ENCODE measurements at regions not wholly inside any gene's neighbourhood (a gene's known extent, or its start where the extent isn't known, plus 50 kb on each side); places are given as distances from the start of the nearest gene placed in this dataset.

GRCh38 chr11:109237636-109238035 lies 184.4 kb upstream of the C11orf87 start:
- DNase-seq (ENCODE audit: low read depth, low spot score) = no peak
- peak overlapping the region; percentile 10 for H3K27ac ChIP-seq

GRCh38 chr11:109241988-109242536 lies 179.9 kb upstream of the C11orf87 start:
- peak; percentile 75 for DNase-seq (ENCODE audit: low read depth, low spot score)
- peak overlapping the region; percentile 72 for H3K27ac ChIP-seq

- DNase-seq (ENCODE audit: low read depth, low spot score) = no peak
- peak overlapping the region; percentile 28 for H3K27ac ChIP-seq
Observed at GRCh38 chr11:109247071-109247470, 174.9 kb upstream of the C11orf87 start.

GRCh38 chr11:109249597-109249996 lies 172.4 kb upstream of the C11orf87 start:
- no peak for DNase-seq (ENCODE audit: low read depth, low spot score)

GRCh38 chr11:109251230-109251629 lies 170.8 kb upstream of the C11orf87 start:
- DNase-seq (ENCODE audit: low read depth, low spot score) = no peak
- H3K27ac ChIP-seq = no peak overlapping the region

More at GRCh38 chr11:109249597-109249996, 172.4 kb upstream of the C11orf87 start:
- H3K27ac ChIP-seq = no peak overlapping the region

GRCh38 chr11:109264128-109264527 lies 157.9 kb upstream of the C11orf87 start:
- H3K27ac ChIP-seq = no peak overlapping the region
- DNase-seq (ENCODE audit: low read depth, low spot score) = no peak

GRCh38 chr11:109267293-109268095 lies 154.5 kb upstream of the C11orf87 start:
- peak overlapping the region; percentile 18 for H3K27ac ChIP-seq
- DNase-seq (ENCODE audit: low read depth, low spot score) = peak; percentile 53

GRCh38 chr11:109275931-109276330 lies 146.1 kb upstream of the C11orf87 start:
- DNase-seq (ENCODE audit: low read depth, low spot score) = no peak
- no peak overlapping the region for H3K27ac ChIP-seq

- H3K27ac ChIP-seq = no peak overlapping the region
- no peak for DNase-seq (ENCODE audit: low read depth, low spot score)
Observed at GRCh38 chr11:109285465-109285864, 136.5 kb upstream of the C11orf87 start.

GRCh38 chr11:109291553-109291952 lies 130.4 kb upstream of the C11orf87 start:
- no peak for DNase-seq (ENCODE audit: low read depth, low spot score)
- no peak overlapping the region for H3K27ac ChIP-seq

GRCh38 chr11:109298865-109299264 lies 123.1 kb upstream of the C11orf87 start:
- DNase-seq (ENCODE audit: low read depth, low spot score) = no peak

GRCh38 chr11:109300211-109300610 lies 121.8 kb upstream of the C11orf87 start:
- no peak overlapping the region for H3K27ac ChIP-seq
- no peak for DNase-seq (ENCODE audit: low read depth, low spot score)

More at GRCh38 chr11:109298865-109299264, 123.1 kb upstream of the C11orf87 start:
- H3K27ac ChIP-seq = no peak overlapping the region

GRCh38 chr11:109302591-109303334 lies 119.2 kb upstream of the C11orf87 start:
- H3K27ac ChIP-seq = peak overlapping the region; percentile 39
- no peak for DNase-seq (ENCODE audit: low read depth, low spot score)

- DNase-seq (ENCODE audit: low read depth, low spot score) = peak; percentile 55
- H3K27ac ChIP-seq = peak overlapping the region; percentile 39
Observed at GRCh38 chr11:109303342-109303741, 118.6 kb upstream of the C11orf87 start.

GRCh38 chr11:109304159-109304558 lies 117.8 kb upstream of the C11orf87 start:
- H3K27ac ChIP-seq = no peak overlapping the region
- no peak for DNase-seq (ENCODE audit: low read depth, low spot score)

GRCh38 chr11:109305009-109305408 lies 117.0 kb upstream of the C11orf87 start:
- no peak overlapping the region for H3K27ac ChIP-seq
- DNase-seq (ENCODE audit: low read depth, low spot score) = no peak

- H3K27ac ChIP-seq = no peak overlapping the region
- DNase-seq (ENCODE audit: low read depth, low spot score) = no peak
Observed at GRCh38 chr11:109306322-109306721, 115.7 kb upstream of the C11orf87 start.

GRCh38 chr11:109307366-109307765 lies 114.6 kb upstream of the C11orf87 start:
- DNase-seq (ENCODE audit: low read depth, low spot score) = no peak

GRCh38 chr11:109308551-109308950 lies 113.4 kb upstream of the C11orf87 start:
- H3K27ac ChIP-seq = no peak overlapping the region
- DNase-seq (ENCODE audit: low read depth, low spot score) = no peak

More at GRCh38 chr11:109307366-109307765, 114.6 kb upstream of the C11orf87 start:
- H3K27ac ChIP-seq = no peak overlapping the region

GRCh38 chr11:109309153-109309552 lies 112.8 kb upstream of the C11orf87 start:
- H3K27ac ChIP-seq = no peak overlapping the region
- DNase-seq (ENCODE audit: low read depth, low spot score) = no peak

- no peak overlapping the region for H3K27ac ChIP-seq
- peak; percentile 58 for DNase-seq (ENCODE audit: low read depth, low spot score)
Observed at GRCh38 chr11:109317726-109318125, 104.3 kb upstream of the C11orf87 start.
